ENCODE measurements at regions not wholly inside any gene's neighbourhood (a gene's known extent, or its start where the extent isn't known, plus 50 kb on each side); places are given as distances from the start of the nearest gene placed in this dataset.

GRCh38 chr14:26213846-26214575, 383.8 kb downstream of the NOVA1 start (continued):
- TF ChIP-seq PATZ1 (CRISPR knock-in tag; IDR thresholded peaks at IDR 0.05; ENCODE audit: borderline replicate concordance) (no peak), MBD2 (IDR thresholded peaks at IDR 0.05; ENCODE audit: borderline replicate concordance, low read depth) (no peak), HIVEP1 (CRISPR knock-in tag; IDR thresholded peaks at IDR 0.05) (no peak), RREB1 (CRISPR knock-in tag; IDR thresholded peaks at IDR 0.05) (no peak), ARID3A (IDR thresholded peaks at IDR 0.05; ENCODE audit: borderline replicate concordance, low read depth, low read length) (no peak), HCFC1 (IDR thresholded peaks at IDR 0.05; ENCODE audit: low read depth, low read length) (no peak), STAG1 (CRISPR knock-in tag; IDR thresholded peaks at IDR 0.05; ENCODE audit: borderline replicate concordance) (no peak), MYNN (IDR thresholded peaks at IDR 0.05) (no peak), MYNN (CRISPR knock-in tag; IDR thresholded peaks at IDR 0.05) (no peak), MAFF (IDR thresholded peaks at IDR 0.05; ENCODE audit: low read length) (no peak), SMARCC2 (IDR thresholded peaks at IDR 0.05; ENCODE audit: low read depth) (no peak)

All from K562 (cell line).